Stimulated activated CD4-positive, alpha-beta T cell treated with anti-CD3 and anti-CD28 coated beads, Interleukin-2, amount 100 ng/mL, for 4 hours (primary cell): ENCODE measurements at regions not wholly inside any gene's neighbourhood (a gene's known extent, or its start where the extent isn't known, plus 50 kb on each side); places are given as distances from the start of the nearest gene placed in this dataset.
"Not testable (repeated sequence)": the region's sequence is repeated elsewhere in the genome, so short reads cannot be mapped to it uniquely, and the experiment has no call there.

Source experiments
- DNase-seq: peaks from one replicate; pipeline ENCODE4 v3.0.0-alpha.2; 2020; ENCODE audit warnings: low read depth

GRCh38 chr5:125480911-125481310 is 734.5 kb upstream of the ZNF608 start:
- no peak for DNase-seq

- no peak for DNase-seq
These were observed 735.3 kb upstream of the ZNF608 start for GRCh38 chr5:125481506-125482465.

GRCh38 chr5:125483609-125484008 is 737.2 kb upstream of the ZNF608 start:
- DNase-seq, result no peak

- no peak for DNase-seq
These were observed 737.9 kb upstream of the ZNF608 start for GRCh38 chr5:125484272-125484741.

GRCh38 chr5:125484742-125485641 is 738.6 kb upstream of the ZNF608 start:
- DNase-seq, result no peak

- no peak for DNase-seq
These were observed 739.3 kb upstream of the ZNF608 start for GRCh38 chr5:125485771-125486170.

- DNase-seq, result no peak
These were observed 740.2 kb upstream of the ZNF608 start for GRCh38 chr5:125486634-125487033.

GRCh38 chr5:125487231-125487630 is 740.8 kb upstream of the ZNF608 start:
- DNase-seq, result no peak

GRCh38 chr5:125487652-125488051 is 741.2 kb upstream of the ZNF608 start:
- DNase-seq, result not testable (repeated sequence)

GRCh38 chr5:125489146-125489545 is 742.7 kb upstream of the ZNF608 start:
- DNase-seq, result no peak

GRCh38 chr5:125491986-125492492 is 745.6 kb upstream of the ZNF608 start:
- DNase-seq, result no peak

GRCh38 chr5:125492977-125493376 is 746.5 kb upstream of the ZNF608 start:
- no peak for DNase-seq

GRCh38 chr5:125496393-125496792 is 750.0 kb upstream of the ZNF608 start:
- no peak for DNase-seq

GRCh38 chr5:125497651-125498050 is 751.2 kb upstream of the ZNF608 start:
- no peak for DNase-seq

- no peak for DNase-seq
These were observed 753.3 kb upstream of the ZNF608 start for GRCh38 chr5:125499636-125500332.

GRCh38 chr5:125501396-125501795 is 755.0 kb upstream of the ZNF608 start:
- DNase-seq, result no peak

GRCh38 chr5:125503946-125504345 is 757.5 kb upstream of the ZNF608 start:
- no peak for DNase-seq

GRCh38 chr5:125505115-125505514 is 758.7 kb upstream of the ZNF608 start:
- no peak for DNase-seq

GRCh38 chr5:125506124-125506523 is 759.7 kb upstream of the ZNF608 start:
- no peak for DNase-seq

GRCh38 chr5:125508225-125508624 is 761.8 kb upstream of the ZNF608 start:
- no peak for DNase-seq

GRCh38 chr5:125510651-125511050 is 764.2 kb upstream of the ZNF608 start:
- DNase-seq, result no peak
